ENCODE measurements at regions not wholly inside any gene's neighbourhood (a gene's known extent, or its start where the extent isn't known, plus 50 kb on each side); places are given as distances from the start of the nearest gene placed in this dataset.
"Not testable (repeated sequence)": the region's sequence is repeated elsewhere in the genome, so short reads cannot be mapped to it uniquely, and the experiment has no call there.

GRCh38 chr11:70595452-70595851, 197.1 kb downstream of the CTTN start:
- no peak for DNase-seq

GRCh38 chr11:70596091-70596490, 197.8 kb downstream of the CTTN start:
- no peak for DNase-seq

GRCh38 chr11:70597006-70597555, 198.8 kb downstream of the CTTN start:
- no peak for DNase-seq

GRCh38 chr11:70597751-70598625, 199.7 kb downstream of the CTTN start:
- no peak for DNase-seq

- not testable (repeated sequence) for DNase-seq
Observed at GRCh38 chr11:70600911-70601415, 202.6 kb downstream of the CTTN start.

GRCh38 chr11:70601861-70602538, 203.7 kb downstream of the CTTN start:
- no peak for DNase-seq

- DNase-seq: no peak
Observed at GRCh38 chr11:70603114-70603755, 204.9 kb downstream of the CTTN start.

GRCh38 chr11:70603756-70604211, 205.5 kb downstream of the CTTN start:
- no peak for DNase-seq

- DNase-seq: no peak
Observed at GRCh38 chr11:70604221-70604620, 205.9 kb downstream of the CTTN start.

- DNase-seq: no peak
Observed at GRCh38 chr11:70604630-70605467, 206.5 kb downstream of the CTTN start.

- no peak for DNase-seq
Observed at GRCh38 chr11:70605468-70605815, 207.1 kb downstream of the CTTN start.

- no peak for DNase-seq
Observed at GRCh38 chr11:70605846-70606245, 207.5 kb downstream of the CTTN start.

- DNase-seq: no peak
Observed at GRCh38 chr11:70606248-70606950, 208.1 kb downstream of the CTTN start.

GRCh38 chr11:70606951-70607330, 208.6 kb downstream of the CTTN start:
- DNase-seq: no peak

- no peak for DNase-seq
Observed at GRCh38 chr11:70607561-70607960, 209.2 kb downstream of the CTTN start.

GRCh38 chr11:70608568-70609470, 210.5 kb downstream of the CTTN start:
- no peak for DNase-seq

- DNase-seq: no peak
Observed at GRCh38 chr11:70610566-70611565, 212.5 kb downstream of the CTTN start.

GRCh38 chr11:70611821-70612220, 213.5 kb downstream of the CTTN start:
- no peak for DNase-seq

- no peak for DNase-seq
Observed at GRCh38 chr11:70612459-70613141, 214.3 kb downstream of the CTTN start.
